GM12878 (cell line): ENCODE measurements at regions not wholly inside any gene's neighbourhood (a gene's known extent, or its start where the extent isn't known, plus 50 kb on each side); places are given as distances from the start of the nearest gene placed in this dataset.

Experiments
- NR2F1 ChIP-seq: fragments of 450-650 bp; conservative IDR thresholded peaks from 2 replicates; pipeline ENCODE4 v1.6.1; 2017; ENCODE audit warnings: mild to moderate bottlenecking
- TF ChIP-seq, protein P1 (sequence below), 3 experiments: IDR thresholded peaks in 2 of 3; conservative IDR thresholded peaks in 1 of 3; 2 replicates each; pipeline ENCODE4 v1.5.1; 2011; ENCODE audit warnings: low read depth in 3 of 3, low read length in 3 of 3, mild to moderate bottlenecking in 3 of 3, control low read depth in 2 of 3, moderate library complexity in 2 of 3, inconsistent platforms in 1 of 3, mixed read lengths in 1 of 3; ENCODE audit not compliant: control insufficient read depth in 2 of 3, insufficient read depth in 1 of 3; ENCODE audit errors: extremely low read depth in 1 of 3

GRCh38 chr21:27647401-27647800 is 680.5 kb upstream of the ADAMTS5 start:
- TF ChIP-seq, protein P1, sequence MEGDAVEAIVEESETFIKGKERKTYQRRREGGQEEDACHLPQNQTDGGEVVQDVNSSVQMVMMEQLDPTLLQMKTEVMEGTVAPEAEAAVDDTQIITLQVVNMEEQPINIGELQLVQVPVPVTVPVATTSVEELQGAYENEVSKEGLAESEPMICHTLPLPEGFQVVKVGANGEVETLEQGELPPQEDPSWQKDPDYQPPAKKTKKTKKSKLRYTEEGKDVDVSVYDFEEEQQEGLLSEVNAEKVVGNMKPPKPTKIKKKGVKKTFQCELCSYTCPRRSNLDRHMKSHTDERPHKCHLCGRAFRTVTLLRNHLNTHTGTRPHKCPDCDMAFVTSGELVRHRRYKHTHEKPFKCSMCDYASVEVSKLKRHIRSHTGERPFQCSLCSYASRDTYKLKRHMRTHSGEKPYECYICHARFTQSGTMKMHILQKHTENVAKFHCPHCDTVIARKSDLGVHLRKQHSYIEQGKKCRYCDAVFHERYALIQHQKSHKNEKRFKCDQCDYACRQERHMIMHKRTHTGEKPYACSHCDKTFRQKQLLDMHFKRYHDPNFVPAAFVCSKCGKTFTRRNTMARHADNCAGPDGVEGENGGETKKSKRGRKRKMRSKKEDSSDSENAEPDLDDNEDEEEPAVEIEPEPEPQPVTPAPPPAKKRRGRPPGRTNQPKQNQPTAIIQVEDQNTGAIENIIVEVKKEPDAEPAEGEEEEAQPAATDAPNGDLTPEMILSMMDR (IDR thresholded peaks at IDR 0.05 in 2 of 3, conservative IDR thresholded peaks at IDR 0.05 in 1 of 3; ENCODE audit: control insufficient read depth in 2 of 3, extremely low read depth in 1 of 3, insufficient read depth in 1 of 3, low read depth in 3 of 3, low read length in 3 of 3): no peak
- no peak for TF ChIP-seq NR2F1
